Panc1 (cell line): ENCODE measurements at regions not wholly inside any gene's neighbourhood (a gene's known extent, or its start where the extent isn't known, plus 50 kb on each side); places are given as distances from the start of the nearest gene placed in this dataset.

Source experiments
- ATAC-seq: fragments of 200-7000 bp; cut with Tn5 transposase; 2 replicates; pipeline ENCODE4 v1.9.1; 2020; ENCODE audit warnings: mild to moderate bottlenecking, moderate library complexity
- BruUV-seq: library from RNA; stranded (reverse); fragments of 400-500 nt; replicated peaks from 2 replicates; lab custom pipeline; 2021; lab: Mats Ljungman, UMichigan
- CTCF ChIA-PET: fragments of 300-600 bp; sonication (Branson Sonifier 250); formaldehyde crosslinking; loops from one replicate; lab custom pipeline; 2022; ENCODE audit warnings: antibody characterized with exemption; lab: Charles Lee
- POLR2A ChIA-PET: fragments of 300-600 bp; sonication (Branson Sonifier 250); formaldehyde crosslinking; loops from one replicate; lab custom pipeline; 2022; ENCODE audit warnings: antibody characterized with exemption; lab: Charles Lee
- DNase-seq: peaks from one replicate; pipeline ENCODE4 v3.0.0-alpha.2; 2010; ENCODE audit warnings: low read depth, low spot score
- H3K27ac ChIP-seq: 2 replicates; pipeline ENCODE4 v1.5.1; 2011; ENCODE audit warnings: mild to moderate bottlenecking, low read length, inconsistent platforms
- H3K27me3 ChIP-seq: fragments of 200-500 bp; sonication (Bioruptor generic); 2 replicates; pipeline ENCODE4 v1.6.0; 2014; ENCODE audit warnings: low read length, inconsistent platforms; ENCODE audit not compliant: control insufficient read depth, insufficient read depth
- H3K36me3 ChIP-seq: fragments of 200-500 bp; sonication (Bioruptor generic); 2 replicates; pipeline ENCODE4 v1.5.1; 2014; ENCODE audit warnings: inconsistent platforms, mild to moderate bottlenecking, low read length, moderate library complexity; ENCODE audit not compliant: control insufficient read depth, insufficient read depth
- H3K4me1 ChIP-seq: 2 replicates; pipeline ENCODE4 v1.5.1; 2011; ENCODE audit warnings: inconsistent platforms, mild to moderate bottlenecking, low read length, moderate library complexity; ENCODE audit not compliant: control insufficient read depth, insufficient read depth
- H3K4me3 ChIP-seq, 2 experiments: 2 replicates each; pipeline ENCODE4 v1.5.1; 2011 to 2012; ENCODE audit warnings: low read depth in 2 of 2, low read length in 2 of 2, mild to moderate bottlenecking in 2 of 2, inconsistent platforms in 1 of 2, moderate library complexity in 1 of 2
- H3K9me3 ChIP-seq: fragments of 200-500 bp; sonication (Bioruptor generic); 2 replicates; pipeline ENCODE4 v1.5.1; 2014; ENCODE audit warnings: low read depth, mild to moderate bottlenecking, inconsistent platforms, low read length, moderate library complexity; ENCODE audit not compliant: control insufficient read depth, insufficient read depth
- POLR2AphosphoS5 ChIP-seq: IDR thresholded peaks from 2 replicates; pipeline ENCODE4 v1.6.1; 2012; ENCODE audit warnings: mild to moderate bottlenecking, low read depth, low read length, moderate library complexity
- SIN3A ChIP-seq: IDR thresholded peaks from 2 replicates; pipeline ENCODE4 v1.6.1; 2012; ENCODE audit warnings: low read depth, mild to moderate bottlenecking, low read length, moderate library complexity, borderline replicate concordance; ENCODE audit not compliant: insufficient read depth
- TCF7L2 ChIP-seq: IDR thresholded peaks from 2 replicates; pipeline ENCODE4 v1.6.1; 2011; ENCODE audit warnings: mild to moderate bottlenecking, low read depth, low read length, inconsistent platforms
- in situ Hi-C: cut with HindIII; loops from 2 replicates; pipeline ENCODE4 v1.10.0; 2016; ENCODE audit warnings: low sequenced_read_pairs, low pct_unique_long_range_greater_than_20kb
- intact Hi-C: fragments of 100-400 bp; cut with micrococcal nuclease; formaldehyde crosslinking; loops from one replicate; pipeline ENCODE4 v1.10.0; 2022; ENCODE audit not compliant: unreplicated experiment
- TF ChIP-seq, protein P1 (sequence below): fragments of 450-650 bp; IDR thresholded peaks from 2 replicates; pipeline ENCODE4 v1.5.1; 2017; ENCODE audit warnings: mild to moderate bottlenecking
- TF ChIP-seq, protein P2 (sequence below), 2 experiments: IDR thresholded peaks; 2 replicates each; pipeline ENCODE4 v1.6.1; 2011 to 2012; ENCODE audit warnings: low read depth in 2 of 2, control low read depth in 1 of 2, low read length in 1 of 2, mild to moderate bottlenecking in 1 of 2, moderate library complexity in 1 of 2; ENCODE audit not compliant: insufficient read depth in 1 of 2

- no TSS peak for BruUV-seq
- DNase-seq (no peak), ATAC-seq (no peak)
- in situ Hi-C loops = no loop called here
- H3K36me3 ChIP-seq = no peaks in the 10 kb centered on the region
- no peak overlapping the region for H3K27ac ChIP-seq
- ChIA-PET POLR2A (no interaction called here), CTCF (no interaction called here)
- H3K4me3 ChIP-seq = no peak overlapping the region
- TF ChIP-seq SIN3A (no peak), POLR2AphosphoS5 (no peak), TCF7L2 (no peak)
- TF ChIP-seq, protein P1, sequence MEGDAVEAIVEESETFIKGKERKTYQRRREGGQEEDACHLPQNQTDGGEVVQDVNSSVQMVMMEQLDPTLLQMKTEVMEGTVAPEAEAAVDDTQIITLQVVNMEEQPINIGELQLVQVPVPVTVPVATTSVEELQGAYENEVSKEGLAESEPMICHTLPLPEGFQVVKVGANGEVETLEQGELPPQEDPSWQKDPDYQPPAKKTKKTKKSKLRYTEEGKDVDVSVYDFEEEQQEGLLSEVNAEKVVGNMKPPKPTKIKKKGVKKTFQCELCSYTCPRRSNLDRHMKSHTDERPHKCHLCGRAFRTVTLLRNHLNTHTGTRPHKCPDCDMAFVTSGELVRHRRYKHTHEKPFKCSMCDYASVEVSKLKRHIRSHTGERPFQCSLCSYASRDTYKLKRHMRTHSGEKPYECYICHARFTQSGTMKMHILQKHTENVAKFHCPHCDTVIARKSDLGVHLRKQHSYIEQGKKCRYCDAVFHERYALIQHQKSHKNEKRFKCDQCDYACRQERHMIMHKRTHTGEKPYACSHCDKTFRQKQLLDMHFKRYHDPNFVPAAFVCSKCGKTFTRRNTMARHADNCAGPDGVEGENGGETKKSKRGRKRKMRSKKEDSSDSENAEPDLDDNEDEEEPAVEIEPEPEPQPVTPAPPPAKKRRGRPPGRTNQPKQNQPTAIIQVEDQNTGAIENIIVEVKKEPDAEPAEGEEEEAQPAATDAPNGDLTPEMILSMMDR = no peak
- TF ChIP-seq, protein P2, sequence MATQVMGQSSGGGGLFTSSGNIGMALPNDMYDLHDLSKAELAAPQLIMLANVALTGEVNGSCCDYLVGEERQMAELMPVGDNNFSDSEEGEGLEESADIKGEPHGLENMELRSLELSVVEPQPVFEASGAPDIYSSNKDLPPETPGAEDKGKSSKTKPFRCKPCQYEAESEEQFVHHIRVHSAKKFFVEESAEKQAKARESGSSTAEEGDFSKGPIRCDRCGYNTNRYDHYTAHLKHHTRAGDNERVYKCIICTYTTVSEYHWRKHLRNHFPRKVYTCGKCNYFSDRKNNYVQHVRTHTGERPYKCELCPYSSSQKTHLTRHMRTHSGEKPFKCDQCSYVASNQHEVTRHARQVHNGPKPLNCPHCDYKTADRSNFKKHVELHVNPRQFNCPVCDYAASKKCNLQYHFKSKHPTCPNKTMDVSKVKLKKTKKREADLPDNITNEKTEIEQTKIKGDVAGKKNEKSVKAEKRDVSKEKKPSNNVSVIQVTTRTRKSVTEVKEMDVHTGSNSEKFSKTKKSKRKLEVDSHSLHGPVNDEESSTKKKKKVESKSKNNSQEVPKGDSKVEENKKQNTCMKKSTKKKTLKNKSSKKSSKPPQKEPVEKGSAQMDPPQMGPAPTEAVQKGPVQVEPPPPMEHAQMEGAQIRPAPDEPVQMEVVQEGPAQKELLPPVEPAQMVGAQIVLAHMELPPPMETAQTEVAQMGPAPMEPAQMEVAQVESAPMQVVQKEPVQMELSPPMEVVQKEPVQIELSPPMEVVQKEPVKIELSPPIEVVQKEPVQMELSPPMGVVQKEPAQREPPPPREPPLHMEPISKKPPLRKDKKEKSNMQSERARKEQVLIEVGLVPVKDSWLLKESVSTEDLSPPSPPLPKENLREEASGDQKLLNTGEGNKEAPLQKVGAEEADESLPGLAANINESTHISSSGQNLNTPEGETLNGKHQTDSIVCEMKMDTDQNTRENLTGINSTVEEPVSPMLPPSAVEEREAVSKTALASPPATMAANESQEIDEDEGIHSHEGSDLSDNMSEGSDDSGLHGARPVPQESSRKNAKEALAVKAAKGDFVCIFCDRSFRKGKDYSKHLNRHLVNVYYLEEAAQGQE (IDR thresholded peaks at IDR 0.05; ENCODE audit: insufficient read depth in 1 of 2, low read depth in 2 of 2, low read length in 1 of 2) = no peak
- intact Hi-C loops = no loop called here
- no peaks in the 10 kb centered on the region for H3K9me3 ChIP-seq
- no peaks in the 10 kb centered on the region for H3K27me3 ChIP-seq
- H3K4me1 ChIP-seq = no peaks in the 10 kb centered on the region
Measured at GRCh38 chr17:54527941-54528340, 372.7 kb upstream of the TOM1L1 start.

DNA sequence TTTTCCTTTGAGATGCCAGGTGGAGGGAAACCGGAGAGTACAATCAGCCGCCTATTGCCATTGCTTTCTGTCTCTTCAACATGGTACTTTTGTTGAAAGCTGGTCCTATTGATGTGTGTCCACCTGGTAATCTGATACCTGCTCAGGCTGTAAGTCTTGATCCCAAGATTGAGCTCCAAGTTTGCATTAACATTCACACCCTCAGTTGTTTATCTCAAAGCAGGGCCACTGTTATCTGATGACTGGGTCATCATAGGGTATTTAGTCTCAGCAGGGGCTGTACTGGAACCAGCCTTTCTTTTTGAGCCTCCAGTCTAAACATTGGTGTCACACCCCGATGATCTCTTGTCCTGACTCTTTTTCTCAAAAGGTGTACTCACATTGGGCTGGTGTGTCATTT lies 370.3 kb upstream of the TOM1L1 start:
- Histone ChIP-seq H3K27ac (no peak overlapping the region), H3K27me3 (no peaks in the 10 kb centered on the region), H3K4me1 (no peaks in the 10 kb centered on the region), H3K36me3 (no peaks in the 10 kb centered on the region), H3K9me3 (no peaks in the 10 kb centered on the region), H3K4me3 (no peak overlapping the region)
- intact Hi-C loops = no loop called here
- ATAC-seq = no peak
- DNase-seq = no peak
- in situ Hi-C loops = no loop called here
- CTCF ChIA-PET = no interaction called here
- BruUV-seq = no TSS peak
- TF ChIP-seq, protein P2 (IDR thresholded peaks at IDR 0.05; ENCODE audit: insufficient read depth in 1 of 2, low read depth in 2 of 2, low read length in 1 of 2) = no peak
- TF ChIP-seq, protein P1 = no peak
- TF ChIP-seq TCF7L2 (no peak), SIN3A (no peak), POLR2AphosphoS5 (no peak)
- POLR2A ChIA-PET = no interaction called here
